IMR-90 (cell line): ENCODE measurements at regions not wholly inside any gene's neighbourhood (a gene's known extent, or its start where the extent isn't known, plus 50 kb on each side); places are given as distances from the start of the nearest gene placed in this dataset.

Experiments used
- ATAC-seq: fragments of 200-7000 bp; cut with Tn5 transposase; 2 replicates; pipeline ENCODE4 v1.9.1; 2020; ENCODE audit warnings: low read depth, mild to moderate bottlenecking, moderate library complexity
- BruUV-seq: library from RNA; stranded (reverse); fragments of 400-500 nt; replicated peaks from 2 replicates; lab custom pipeline; 2021; lab: Mats Ljungman, UMichigan
- CTCF ChIA-PET: fragments of 300-600 bp; formaldehyde crosslinking; extraction: SDS; loops from one replicate; lab custom pipeline; 2021; ENCODE audit warnings: antibody characterized with exemption; lab: Yijun Ruan, JAX
- POLR2A ChIA-PET: fragments of 300-600 bp; sonication (Branson Sonifier 250); formaldehyde crosslinking; loops from one replicate; lab custom pipeline; 2022; ENCODE audit warnings: antibody characterized with exemption; ENCODE audit not compliant: unreplicated experiment; lab: Charles Lee
- DNase-seq: peaks from one replicate; pipeline ENCODE4 v3.0.0; 2013
- H2AFZ ChIP-seq: replicated peaks from 2 replicates; pipeline ENCODE3; 2013; ENCODE audit warnings: low read length, mild to moderate bottlenecking; ENCODE audit not compliant: poor library complexity
- H2AK5ac ChIP-seq: 2 replicates; pipeline ENCODE4 v1.6.1; 2013; ENCODE audit warnings: low read depth, low read length, inconsistent platforms
- H2AK9ac ChIP-seq: replicated peaks from 2 replicates; pipeline ENCODE3; 2013; ENCODE audit warnings: mild to moderate bottlenecking, low read depth, low read length, moderate library complexity; ENCODE audit not compliant: poor library complexity
- H2BK120ac ChIP-seq: 2 replicates; pipeline ENCODE4 v1.6.1; 2013; ENCODE audit warnings: low read depth, low read length, inconsistent platforms
- H2BK15ac ChIP-seq: 3 replicates; pipeline ENCODE4 v1.6.1; 2013; ENCODE audit warnings: low read depth, low read length, inconsistent platforms
- H2BK20ac ChIP-seq: 2 replicates; pipeline ENCODE4 v1.6.1; 2013; ENCODE audit warnings: low read depth, mild to moderate bottlenecking, inconsistent platforms, low read length, moderate library complexity
- H2BK5ac ChIP-seq: 2 replicates; pipeline ENCODE4 v1.6.1; 2013; ENCODE audit warnings: mild to moderate bottlenecking, low read depth, low read length, inconsistent platforms; ENCODE audit not compliant: poor library complexity, severe bottlenecking
- H3K14ac ChIP-seq: replicated peaks from 2 replicates; pipeline ENCODE4 v1.6.1; 2013; ENCODE audit warnings: low read depth, low read length, inconsistent platforms
- H3K18ac ChIP-seq: 2 replicates; pipeline ENCODE4 v1.6.1; 2013; ENCODE audit warnings: low read depth, low read length, control low read depth
- H3K23ac ChIP-seq: 2 replicates; pipeline ENCODE4 v1.6.1; 2013; ENCODE audit warnings: low read depth, low read length, inconsistent platforms
- H3K27ac ChIP-seq: 2 replicates; pipeline ENCODE4 v1.5.1; 2013; ENCODE audit warnings: mild to moderate bottlenecking, control low read depth, low read length; ENCODE audit not compliant: insufficient read depth
- H3K27me3 ChIP-seq: 2 replicates; pipeline ENCODE4 v1.6.1; 2013; ENCODE audit warnings: low read length; ENCODE audit not compliant: control insufficient read depth, insufficient read depth
- H3K36me3 ChIP-seq: 2 replicates; pipeline ENCODE4 v1.6.1; 2013; ENCODE audit warnings: low read length, mixed read lengths; ENCODE audit not compliant: control insufficient read depth, insufficient read depth
- H3K4ac ChIP-seq: 2 replicates; pipeline ENCODE4 v1.6.1; 2013; ENCODE audit warnings: low read depth, low read length, inconsistent platforms
- H3K4me1 ChIP-seq: 2 replicates; pipeline ENCODE4 v1.6.1; 2013; ENCODE audit warnings: low read length, mixed read lengths; ENCODE audit not compliant: control insufficient read depth, insufficient read depth
- H3K4me2 ChIP-seq: 2 replicates; pipeline ENCODE4 v1.6.1; 2013; ENCODE audit warnings: low read depth, mild to moderate bottlenecking, control low read depth, low read length, moderate library complexity
- H3K4me3 ChIP-seq: 2 replicates; pipeline ENCODE4 v1.5.1; 2013; ENCODE audit warnings: low read depth, mild to moderate bottlenecking, control low read depth, low read length, moderate library complexity; ENCODE audit not compliant: insufficient read depth
- H3K56ac ChIP-seq: 2 replicates; pipeline ENCODE4 v1.6.1; 2013; ENCODE audit warnings: low read length, inconsistent platforms; ENCODE audit not compliant: insufficient read depth; ENCODE audit errors: extremely low read depth
- H3K79me1 ChIP-seq, 2 experiments: 2 replicates each; pipeline ENCODE4 v1.6.1; 2013; ENCODE audit warnings: low read length in 2 of 2, inconsistent platforms in 1 of 2, low read depth in 1 of 2
- H3K9ac ChIP-seq: 2 replicates; pipeline ENCODE4 v1.6.1; 2013; ENCODE audit warnings: low read depth, low read length, control low read depth
- H3K9me1 ChIP-seq: 2 replicates; pipeline ENCODE4 v1.6.1; 2013; ENCODE audit warnings: low read length, inconsistent platforms; ENCODE audit not compliant: insufficient read depth
- H3K9me3 ChIP-seq: 2 replicates; pipeline ENCODE4 v1.6.1; 2013; ENCODE audit warnings: low read length; ENCODE audit not compliant: control insufficient read depth, insufficient read depth
- H4K20me1 ChIP-seq: 2 replicates; pipeline ENCODE4 v1.6.1; 2013; ENCODE audit warnings: low read length, inconsistent platforms; ENCODE audit not compliant: insufficient read depth
- H4K5ac ChIP-seq: 2 replicates; pipeline ENCODE4 v1.6.1; 2013; ENCODE audit warnings: mild to moderate bottlenecking, low read depth, low read length, control low read depth
- H4K8ac ChIP-seq, 2 experiments: 2 replicates each; pipeline ENCODE4 v1.6.1; 2013; ENCODE audit warnings: low read depth in 2 of 2, low read length in 2 of 2, control low read depth in 1 of 2, inconsistent platforms in 1 of 2
- H4K91ac ChIP-seq: 2 replicates; pipeline ENCODE4 v1.6.1; 2013; ENCODE audit warnings: low read depth, low read length, inconsistent platforms; ENCODE audit not compliant: insufficient read depth
- BHLHE40 ChIP-seq: fragments of 150-350 bp; IDR thresholded peaks from 2 replicates; pipeline ENCODE4 v1.6.1; 2016; ENCODE audit warnings: mild to moderate bottlenecking, low read depth, low read length
- CEBPB ChIP-seq: IDR thresholded peaks from 2 replicates; pipeline ENCODE4 v1.6.1; 2012; ENCODE audit warnings: low read depth, low read length, improper control_type of control experiment
- CHD1 ChIP-seq: IDR thresholded peaks from 2 replicates; pipeline ENCODE4 v1.6.1; 2012; ENCODE audit warnings: low read depth, low read length, improper control_type of control experiment
- MAZ ChIP-seq: IDR thresholded peaks from 2 replicates; pipeline ENCODE4 v1.6.1; 2012; ENCODE audit warnings: low read depth, mild to moderate bottlenecking, low read length, improper control_type of control experiment, moderate library complexity, borderline replicate concordance
- MXI1 ChIP-seq: IDR thresholded peaks from 2 replicates; pipeline ENCODE4 v1.6.1; 2012; ENCODE audit warnings: low read depth, mild to moderate bottlenecking, low read length, moderate library complexity, borderline replicate concordance
- POLR2A ChIP-seq: IDR thresholded peaks from 2 replicates; pipeline ENCODE4 v1.6.1; 2012; ENCODE audit warnings: mild to moderate bottlenecking, low read depth, low read length
- RAD21 ChIP-seq: IDR thresholded peaks from 2 replicates; pipeline ENCODE4 v1.6.1; 2012; ENCODE audit warnings: low read length, improper control_type of control experiment
- RCOR1 ChIP-seq: IDR thresholded peaks from 2 replicates; pipeline ENCODE4 v1.6.1; 2012; ENCODE audit warnings: mild to moderate bottlenecking, low read length, improper control_type of control experiment; ENCODE audit not compliant: insufficient replicate concordance
- RFX5 ChIP-seq: IDR thresholded peaks from 2 replicates; pipeline ENCODE4 v1.8.0; 2012; ENCODE audit warnings: low read depth, mild to moderate bottlenecking, low read length, moderate library complexity
- USF2 ChIP-seq: fragments of 150-350 bp; IDR thresholded peaks from 2 replicates; pipeline ENCODE4 v1.6.1; 2017; ENCODE audit warnings: mild to moderate bottlenecking, antibody characterized with exemption, low read length, low read depth
- WGBS, 2 experiments: methylation state at CpG; one replicate each; pipeline versions ENCODE4 v1.1.5 to v1.1.7; 2013; ENCODE audit warnings: missing lambda C conversion rate in 2 of 2; ENCODE audit not compliant: insufficient read length in 1 of 2; ENCODE audit errors: extremely low coverage in 2 of 2; 5-methylcytosine and 5-hydroxymethylcytosine counted together
- dilution Hi-C: fragments of 300-500 bp; cut with HindIII; formaldehyde crosslinking; loops from one replicate; pipeline ENCODE4 v1.14.3; 2018; ENCODE audit warnings: low sequenced_read_pairs; ENCODE audit not compliant: unreplicated experiment
- in situ Hi-C: fragments of 300-500 bp; cut with MboI; formaldehyde crosslinking; loops from 3 replicates; pipeline ENCODE4 v1.14.3; 2019; ENCODE audit warnings: low sequenced_read_pairs, inconsistent platforms, mixed read lengths
- intact Hi-C: fragments of 100-400 bp; cut with micrococcal nuclease; formaldehyde crosslinking; loops from 2 replicates; pipeline ENCODE4 v1.10.0; 2022

GRCh38 chr5:125421006-125421405, 674.6 kb upstream of the ZNF608 start:
- no peak overlapping the region for H2BK15ac ChIP-seq
- H4K8ac ChIP-seq: no peak overlapping the region
- H3K9ac ChIP-seq: no peak overlapping the region
- no peak overlapping the region for H3K4ac ChIP-seq
- ATAC-seq (no peak), DNase-seq (no peak)
- H3K79me1 ChIP-seq: no peaks in the 10 kb centered on the region
- H3K4me2 ChIP-seq: no peak overlapping the region
- no peak for TF ChIP-seq BHLHE40
- TF ChIP-seq CHD1: no peak
- TF ChIP-seq RFX5: no peak
- no peak for TF ChIP-seq RAD21
- TF ChIP-seq CEBPB: no peak
- TF ChIP-seq MXI1: no peak
- no peak for TF ChIP-seq MAZ
- TF ChIP-seq USF2: no peak
- no peak for TF ChIP-seq RCOR1
- no peak for TF ChIP-seq POLR2A
- BruUV-seq: no TSS peak
- H2BK5ac ChIP-seq: no peak overlapping the region
- H4K91ac ChIP-seq: no peak overlapping the region
- H2AFZ ChIP-seq: no peak overlapping the region
- dilution Hi-C loops: no loop called here
- H3K36me3 ChIP-seq: no peaks in the 10 kb centered on the region
- ChIA-PET CTCF (no interaction called here), POLR2A (no interaction called here)
- no peaks in the 10 kb centered on the region for H4K20me1 ChIP-seq
- no peaks in the 10 kb centered on the region for H3K4me1 ChIP-seq
- no peak overlapping the region for H3K56ac ChIP-seq
- H3K27me3 ChIP-seq: 0 out of 2 replicates have a peak, but pooled peaks cover 2% of the 10 kb centered on the region
- no peak overlapping the region for H3K23ac ChIP-seq
- no peak overlapping the region for H2BK120ac ChIP-seq
- in situ Hi-C loops: no loop called here
- no peak overlapping the region for H2BK20ac ChIP-seq
- H2AK9ac ChIP-seq: no peak overlapping the region
- H3K27ac ChIP-seq: no peak overlapping the region
- H3K14ac ChIP-seq: no peak overlapping the region
- no peaks in the 10 kb centered on the region for H3K9me1 ChIP-seq
- no peak overlapping the region for H3K18ac ChIP-seq
- no CpG with 5 or more reads among the region's 2 CpGs for WGBS, 2 experiments
- no peaks in the 10 kb centered on the region for H3K9me3 ChIP-seq
- no peak overlapping the region for H4K5ac ChIP-seq
- intact Hi-C loops: no loop called here
- H3K4me3 ChIP-seq: no peak overlapping the region
- H2AK5ac ChIP-seq: no peak overlapping the region
